ENCODE measurements at regions not wholly inside any gene's neighbourhood (a gene's known extent, or its start where the extent isn't known, plus 50 kb on each side); places are given as distances from the start of the nearest gene placed in this dataset.

DNA sequence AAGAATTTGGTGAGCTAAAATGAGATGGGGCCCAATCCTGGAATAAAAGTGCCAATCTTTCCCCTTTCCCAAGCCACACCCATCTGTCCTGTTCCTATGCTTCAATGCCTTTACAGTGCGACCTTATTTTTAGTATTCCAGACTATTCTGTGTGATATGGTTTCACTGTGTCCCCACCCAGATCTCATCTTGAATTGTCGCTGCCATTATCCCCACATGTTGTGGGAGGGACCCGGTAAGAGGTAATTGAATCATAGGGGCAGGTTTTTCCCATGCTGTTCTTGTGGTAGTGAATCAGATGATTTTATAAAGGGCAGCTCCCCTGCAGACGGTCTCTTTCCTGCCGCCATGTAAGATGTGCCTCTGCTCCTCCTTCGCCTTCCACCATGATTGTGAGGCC, 129.3 kb upstream of the KIF26B start:
- no peak for TF ChIP-seq GRHL2 (CRISPR knock-in tag; IDR thresholded peaks at IDR 0.05; ENCODE audit: insufficient replicate concordance, severe bottlenecking)
- TF ChIP-seq, protein P1, sequence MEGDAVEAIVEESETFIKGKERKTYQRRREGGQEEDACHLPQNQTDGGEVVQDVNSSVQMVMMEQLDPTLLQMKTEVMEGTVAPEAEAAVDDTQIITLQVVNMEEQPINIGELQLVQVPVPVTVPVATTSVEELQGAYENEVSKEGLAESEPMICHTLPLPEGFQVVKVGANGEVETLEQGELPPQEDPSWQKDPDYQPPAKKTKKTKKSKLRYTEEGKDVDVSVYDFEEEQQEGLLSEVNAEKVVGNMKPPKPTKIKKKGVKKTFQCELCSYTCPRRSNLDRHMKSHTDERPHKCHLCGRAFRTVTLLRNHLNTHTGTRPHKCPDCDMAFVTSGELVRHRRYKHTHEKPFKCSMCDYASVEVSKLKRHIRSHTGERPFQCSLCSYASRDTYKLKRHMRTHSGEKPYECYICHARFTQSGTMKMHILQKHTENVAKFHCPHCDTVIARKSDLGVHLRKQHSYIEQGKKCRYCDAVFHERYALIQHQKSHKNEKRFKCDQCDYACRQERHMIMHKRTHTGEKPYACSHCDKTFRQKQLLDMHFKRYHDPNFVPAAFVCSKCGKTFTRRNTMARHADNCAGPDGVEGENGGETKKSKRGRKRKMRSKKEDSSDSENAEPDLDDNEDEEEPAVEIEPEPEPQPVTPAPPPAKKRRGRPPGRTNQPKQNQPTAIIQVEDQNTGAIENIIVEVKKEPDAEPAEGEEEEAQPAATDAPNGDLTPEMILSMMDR (IDR thresholded peaks at IDR 0.05), result no peak
- no peak for TF ChIP-seq NR3C1 (CRISPR knock-in tag; conservative IDR thresholded peaks at IDR 0.05; ENCODE audit: low read depth)
- TF ChIP-seq MAX (CRISPR knock-in tag; IDR thresholded peaks at IDR 0.05), result no peak
- TF ChIP-seq ZNF219 (CRISPR knock-in tag; IDR thresholded peaks at IDR 0.05; ENCODE audit: borderline replicate concordance), result no peak
- TF ChIP-seq NFYB (CRISPR knock-in tag; conservative IDR thresholded peaks at IDR 0.05; ENCODE audit: low read depth), result no peak
- no peak for TF ChIP-seq MLX (CRISPR knock-in tag; IDR thresholded peaks at IDR 0.05)
- TF ChIP-seq, protein P2, sequence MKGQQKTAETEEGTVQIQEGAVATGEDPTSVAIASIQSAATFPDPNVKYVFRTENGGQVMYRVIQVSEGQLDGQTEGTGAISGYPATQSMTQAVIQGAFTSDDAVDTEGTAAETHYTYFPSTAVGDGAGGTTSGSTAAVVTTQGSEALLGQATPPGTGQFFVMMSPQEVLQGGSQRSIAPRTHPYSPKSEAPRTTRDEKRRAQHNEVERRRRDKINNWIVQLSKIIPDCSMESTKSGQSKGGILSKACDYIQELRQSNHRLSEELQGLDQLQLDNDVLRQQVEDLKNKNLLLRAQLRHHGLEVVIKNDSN (CRISPR knock-in tag; IDR thresholded peaks at IDR 0.05), result no peak
- TF ChIP-seq CREM (CRISPR knock-in tag; IDR thresholded peaks at IDR 0.05), result no peak
- no peak for TF ChIP-seq ZNF423 (CRISPR knock-in tag; IDR thresholded peaks at IDR 0.05)
- no peak for TF ChIP-seq PRDM15 (CRISPR knock-in tag; IDR thresholded peaks at IDR 0.05)
- TF ChIP-seq MYBL2 (CRISPR knock-in tag; IDR thresholded peaks at IDR 0.05), result no peak
- no peak for TF ChIP-seq ESRRA (CRISPR knock-in tag; IDR thresholded peaks at IDR 0.05; ENCODE audit: borderline replicate concordance)
